AG09309 (cell line): ENCODE measurements at regions not wholly inside any gene's neighbourhood (a gene's known extent, or its start where the extent isn't known, plus 50 kb on each side); places are given as distances from the start of the nearest gene placed in this dataset.

Experiments
- DNase-seq: peaks from one replicate; pipeline ENCODE4 v3.0.0-alpha.2; 2010; ENCODE audit warnings: low read depth
- H3K4me3 ChIP-seq: 2 replicates; pipeline ENCODE4 v1.5.1; 2011; ENCODE audit warnings: mild to moderate bottlenecking, low read depth, low read length, moderate library complexity; ENCODE audit not compliant: control insufficient read depth
- CTCF ChIP-seq: IDR thresholded peaks from 2 replicates; pipeline ENCODE4 v1.5.1; 2011; ENCODE audit warnings: mild to moderate bottlenecking, low read depth, low read length, inconsistent platforms; ENCODE audit not compliant: insufficient read depth, control insufficient read depth; ENCODE audit errors: missing control alignments

GRCh38 chr1:95829556-95829955 lies 595.5 kb downstream of the RWDD3 start:
- TF ChIP-seq CTCF = no peak
- DNase-seq = no peak

GRCh38 chr1:95832370-95832769 lies 598.4 kb downstream of the RWDD3 start:
- TF ChIP-seq CTCF = no peak
- no peak for DNase-seq

More at GRCh38 chr1:95829556-95829955, 595.5 kb downstream of the RWDD3 start:
- no peak overlapping the region for H3K4me3 ChIP-seq

GRCh38 chr1:95849439-95849838 lies 615.4 kb downstream of the RWDD3 start:
- DNase-seq = no peak
- no peak overlapping the region for H3K4me3 ChIP-seq
- TF ChIP-seq CTCF = no peak

More at GRCh38 chr1:95832370-95832769, 598.4 kb downstream of the RWDD3 start:
- no peak overlapping the region for H3K4me3 ChIP-seq

GRCh38 chr1:95850165-95850649 lies 616.2 kb downstream of the RWDD3 start:
- TF ChIP-seq CTCF = no peak
- DNase-seq = no peak
- H3K4me3 ChIP-seq = no peak overlapping the region

- H3K4me3 ChIP-seq = no peak overlapping the region
- DNase-seq = no peak
- TF ChIP-seq CTCF = no peak
Observed at GRCh38 chr1:95850763-95851162, 616.8 kb downstream of the RWDD3 start.

- TF ChIP-seq CTCF = no peak
- H3K4me3 ChIP-seq = no peak overlapping the region
- DNase-seq = no peak
Observed at GRCh38 chr1:95852483-95853070, 618.6 kb downstream of the RWDD3 start.
